Uterus (tissue), 2 donors: ENCODE measurements at regions not wholly inside any gene's neighbourhood (a gene's known extent, or its start where the extent isn't known, plus 50 kb on each side); places are given as distances from the start of the nearest gene placed in this dataset.

ENCODE experiments used
- POLR2A ChIP-seq, 2 donors: fragments of 450-650 bp; IDR thresholded peaks; one replicate each; pipeline ENCODE4 v1.6.1; 2016; ENCODE audit warnings: antibody characterized with exemption in 2 of 2, mild to moderate bottlenecking in 1 of 2, moderate library complexity in 1 of 2
- TF ChIP-seq, protein P1 (sequence below), 4 experiments: fragments of 200-600 bp in 2 of 4; fragments of 450-650 bp in 2 of 4; sonication (generic) in 2 of 4; IDR thresholded peaks; one replicate each; pipeline ENCODE4 v1.5.1; 2016 to 2019; ENCODE audit warnings: antibody characterized with exemption in 4 of 4, mild to moderate bottlenecking in 2 of 4, moderate library complexity in 1 of 4

DNA sequence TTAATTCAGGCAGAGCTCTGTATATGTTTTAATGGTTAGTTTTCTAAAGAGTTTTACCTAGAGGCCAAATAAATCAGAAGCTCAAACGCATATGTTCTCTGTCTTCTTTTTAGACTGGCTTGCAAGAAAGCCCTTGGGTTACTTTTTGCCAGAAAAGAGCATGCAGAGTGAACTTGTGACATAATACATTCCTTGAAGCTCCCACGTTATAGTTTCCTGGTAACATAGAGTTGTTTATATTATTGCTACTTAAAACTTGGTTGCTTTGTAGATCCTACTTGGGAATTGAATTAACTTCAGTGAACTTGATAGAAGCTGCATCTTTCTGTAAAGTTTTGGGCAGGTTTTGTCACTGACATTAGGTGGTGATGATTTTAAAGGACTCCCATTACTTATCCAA lies 102.9 kb downstream of the C9orf152 start:
- TF ChIP-seq, protein P1, sequence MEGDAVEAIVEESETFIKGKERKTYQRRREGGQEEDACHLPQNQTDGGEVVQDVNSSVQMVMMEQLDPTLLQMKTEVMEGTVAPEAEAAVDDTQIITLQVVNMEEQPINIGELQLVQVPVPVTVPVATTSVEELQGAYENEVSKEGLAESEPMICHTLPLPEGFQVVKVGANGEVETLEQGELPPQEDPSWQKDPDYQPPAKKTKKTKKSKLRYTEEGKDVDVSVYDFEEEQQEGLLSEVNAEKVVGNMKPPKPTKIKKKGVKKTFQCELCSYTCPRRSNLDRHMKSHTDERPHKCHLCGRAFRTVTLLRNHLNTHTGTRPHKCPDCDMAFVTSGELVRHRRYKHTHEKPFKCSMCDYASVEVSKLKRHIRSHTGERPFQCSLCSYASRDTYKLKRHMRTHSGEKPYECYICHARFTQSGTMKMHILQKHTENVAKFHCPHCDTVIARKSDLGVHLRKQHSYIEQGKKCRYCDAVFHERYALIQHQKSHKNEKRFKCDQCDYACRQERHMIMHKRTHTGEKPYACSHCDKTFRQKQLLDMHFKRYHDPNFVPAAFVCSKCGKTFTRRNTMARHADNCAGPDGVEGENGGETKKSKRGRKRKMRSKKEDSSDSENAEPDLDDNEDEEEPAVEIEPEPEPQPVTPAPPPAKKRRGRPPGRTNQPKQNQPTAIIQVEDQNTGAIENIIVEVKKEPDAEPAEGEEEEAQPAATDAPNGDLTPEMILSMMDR (IDR thresholded peaks at IDR 0.05), result no peak
- no peak for TF ChIP-seq POLR2A (IDR thresholded peaks at IDR 0.05)
